ENCODE measurements at regions not wholly inside any gene's neighbourhood (a gene's known extent, or its start where the extent isn't known, plus 50 kb on each side); places are given as distances from the start of the nearest gene placed in this dataset.

DNA sequence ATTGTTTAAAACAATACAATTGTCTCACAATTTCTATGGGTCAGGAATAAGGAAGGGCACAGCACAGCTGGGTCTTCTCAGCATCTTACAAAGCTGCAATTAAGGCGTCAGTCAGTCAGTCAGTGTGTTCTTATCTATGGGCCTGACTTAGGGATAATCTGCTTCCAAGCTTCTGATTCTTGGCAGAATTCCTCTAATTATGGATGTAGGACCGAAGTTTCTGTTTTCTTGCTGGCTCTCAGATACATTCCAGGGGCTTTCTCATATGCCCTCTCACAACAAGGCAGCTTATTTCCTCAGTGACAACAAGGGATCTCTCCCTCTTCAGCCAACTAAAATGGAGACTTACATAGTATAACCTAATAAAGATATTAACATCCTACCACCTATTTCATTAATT lies 1925.3 kb upstream of the ACO1 start:
- H3K9ac ChIP-seq (replicated peaks in 1 of 4; ENCODE audit: extremely low read depth in 1 of 4, low read depth in 3 of 4, low read length in 3 of 4): no peak overlapping the region
- DNase-seq (ENCODE audit: low read depth in 1 of 2, low spot score in 2 of 2) (no peak), FAIRE-seq (no peak)
- TF ChIP-seq RNF2 (IDR thresholded peaks at IDR 0.05; ENCODE audit: borderline replicate concordance, low read depth, low read length, missing control alignments, poor library complexity, severe bottlenecking) (no peak), POLR2AphosphoS5 (IDR thresholded peaks at IDR 0.05; ENCODE audit: low read depth, low read length) (no peak), SUZ12 (IDR thresholded peaks at IDR 0.05; ENCODE audit: low read length) (no peak), SP2 (IDR thresholded peaks at IDR 0.05; ENCODE audit: low read length) (no peak), KDM4A (IDR thresholded peaks at IDR 0.05; ENCODE audit: low read depth, low read length, severe bottlenecking) (no peak), GTF2F1 (IDR thresholded peaks at IDR 0.05; ENCODE audit: borderline replicate concordance, low read depth, low read length) (no peak)
- H2AK5ac ChIP-seq (ENCODE audit: low read depth, low read length): no peak overlapping the region
- no peak overlapping the region for H2BK20ac ChIP-seq (ENCODE audit: low read length)
- H3K79me2 ChIP-seq (ENCODE audit: control insufficient read depth in 1 of 2, insufficient read depth in 2 of 2, low read length in 2 of 2): no peaks in the 10 kb centered on the region
- 94% methylated on average over 2 of the region's 2 CpGs; no CpG with 5 or more reads in 1 of the 2 experiments for whole genome bisulfite sequencing, 2 experiments (ENCODE audit: extremely low coverage in 1 of 2, insufficient coverage in 1 of 2, insufficient read length in 1 of 2, insufficient replicate concordance in 2 of 2, low coverage in 1 of 2, low lambda C conversion rate in 2 of 2, missing lambda C conversion rate in 1 of 2)
- no peak overlapping the region for H3K4me2 ChIP-seq (ENCODE audit: insufficient read depth in 1 of 2, low read depth in 2 of 2, low read length in 2 of 2)
- H2BK5ac ChIP-seq (ENCODE audit: low read depth, low read length): no peak overlapping the region
- H4K5ac ChIP-seq (ENCODE audit: insufficient read length, low read depth, low read length): no peak overlapping the region
- H4K8ac ChIP-seq (ENCODE audit: extremely low read depth, insufficient read depth, low read length): no peak overlapping the region
- H2AFZ ChIP-seq (ENCODE audit: low read length): no peak overlapping the region
- H2BK15ac ChIP-seq (ENCODE audit: low read length): no peak overlapping the region
- no peak overlapping the region for H3K18ac ChIP-seq (ENCODE audit: extremely low read depth, low read length)
- H3K27ac ChIP-seq (ENCODE audit: low read depth, low read length): no peak overlapping the region
- H3K14ac ChIP-seq (ENCODE audit: insufficient read length): no peak overlapping the region
- no peak overlapping the region for H3K56ac ChIP-seq (replicated peaks; ENCODE audit: insufficient read length, low read depth, low read length)
- H2BK12ac ChIP-seq (ENCODE audit: low read depth, low read length): no peak overlapping the region
- H3K4me1 ChIP-seq (replicated peaks in 1 of 4; ENCODE audit: control insufficient read depth in 3 of 4, insufficient read depth in 4 of 4, low read length in 3 of 4): no peaks in the 10 kb centered on the region
- no peaks in the 10 kb centered on the region for H3K9me3 ChIP-seq (ENCODE audit: insufficient read depth in 2 of 2, low read depth in 1 of 2, low read length in 1 of 2)
- H4K20me1 ChIP-seq (replicated peaks in 1 of 2; ENCODE audit: control insufficient read depth in 1 of 2, insufficient read depth in 2 of 2, low read length in 2 of 2): no peaks in the 10 kb centered on the region
- no peaks in the 10 kb centered on the region for H3K27me3 ChIP-seq (replicated peaks in 1 of 4; ENCODE audit: control insufficient read depth in 3 of 4, extremely low read depth in 1 of 4, insufficient read depth in 3 of 4, low read length in 3 of 4)
- no peaks in the 10 kb centered on the region for H3K79me1 ChIP-seq (ENCODE audit: low read depth, low read length)
- no peaks in the 10 kb centered on the region; the same call in 1 of the 2 replicates for H3K23me2 ChIP-seq (ENCODE audit: low read depth, low read length)
- H3K4ac ChIP-seq (replicated peaks; ENCODE audit: insufficient read length, low read depth, low read length): no peak overlapping the region
- no peak overlapping the region for H3K23ac ChIP-seq (ENCODE audit: insufficient read length)
- H4K91ac ChIP-seq (replicated peaks; ENCODE audit: insufficient read length, low read length): no peak overlapping the region
- ChIA-PET POLR2A (ENCODE audit: partially characterized antibody) (no interaction called here), CTCF (ENCODE audit: partially characterized antibody) (no interaction called here)
- H3K4me3 ChIP-seq (ENCODE audit: extremely low read depth in 1 of 4, insufficient read depth in 2 of 4, low read depth in 3 of 4, low read length in 4 of 4): no peak overlapping the region
- H2BK120ac ChIP-seq (replicated peaks; ENCODE audit: low read depth, low read length): no peak overlapping the region
- no peaks in the 10 kb centered on the region for H3K36me3 ChIP-seq (ENCODE audit: control insufficient read depth in 2 of 4, insufficient read depth in 4 of 4, low read length in 3 of 4)
